ENCODE measurements at regions not wholly inside any gene's neighbourhood (a gene's known extent, or its start where the extent isn't known, plus 50 kb on each side); places are given as distances from the start of the nearest gene placed in this dataset.
A peak's percentile ranks its signal among the peaks of the same experiment; 100 is the strongest.

DNA sequence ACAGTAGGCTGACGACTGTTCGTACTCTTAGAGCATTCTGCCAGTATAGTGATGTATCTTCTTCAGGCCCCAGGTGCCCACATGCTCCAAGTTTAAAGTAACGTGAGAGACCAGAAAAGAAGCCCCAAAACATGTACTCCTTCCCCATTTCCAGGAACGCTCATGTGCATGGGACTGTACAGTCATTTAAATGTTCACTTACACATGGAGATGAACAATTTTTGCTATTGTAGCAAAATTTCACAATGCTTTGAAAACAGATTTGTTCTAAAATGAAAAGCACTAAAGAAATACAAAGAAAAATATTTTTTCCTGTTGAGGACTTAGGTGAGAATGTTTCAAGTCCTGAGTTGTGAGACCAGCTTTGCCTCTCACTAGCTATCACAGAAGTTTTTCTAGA is 269.3 kb upstream of the PRDM1 start:
- no peak for DNase-seq (ENCODE audit: low read depth)

DNA sequence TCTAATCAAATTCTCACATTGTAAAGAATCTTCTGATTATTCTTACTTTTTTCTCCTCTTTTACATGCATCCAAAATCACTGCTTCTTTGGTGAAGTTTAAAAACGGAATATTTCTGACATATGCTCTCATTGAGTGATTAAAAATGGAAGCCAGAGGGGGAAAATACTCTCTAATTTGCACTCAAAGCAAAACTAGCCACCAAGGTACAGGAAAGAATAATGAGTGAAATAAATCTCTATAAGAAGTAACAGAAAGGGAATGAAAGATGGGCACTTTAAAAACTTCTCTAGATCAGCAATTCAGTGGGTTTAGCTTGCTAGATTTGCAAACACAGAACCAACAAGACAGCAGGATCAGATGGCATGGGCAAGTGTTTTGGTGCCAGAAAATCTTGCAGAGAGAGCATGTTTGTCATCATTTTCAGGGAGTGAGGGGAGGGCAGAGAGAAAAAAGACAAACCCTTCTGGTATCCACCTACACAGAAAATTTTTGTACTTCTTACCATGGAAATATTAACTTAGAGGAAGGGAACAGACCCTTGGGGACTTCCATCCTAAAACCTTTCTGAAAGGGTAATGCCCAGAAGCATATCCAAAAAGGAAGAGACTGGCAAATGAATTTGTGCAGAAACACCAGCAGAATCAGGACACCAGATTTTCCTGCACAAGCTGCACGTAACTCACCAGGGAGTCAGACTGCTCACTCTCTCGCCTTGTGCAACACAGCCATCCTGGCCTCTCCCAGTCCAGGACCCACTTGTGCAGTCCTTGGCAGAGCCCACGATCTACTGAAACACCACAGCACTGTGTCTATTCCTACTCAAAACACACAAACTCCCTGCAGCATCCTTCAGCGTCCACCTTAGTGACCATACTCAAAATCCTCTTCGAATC is 270.2 kb upstream of the PRDM1 start:
- no peak for DNase-seq (ENCODE audit: low read depth)

DNA sequence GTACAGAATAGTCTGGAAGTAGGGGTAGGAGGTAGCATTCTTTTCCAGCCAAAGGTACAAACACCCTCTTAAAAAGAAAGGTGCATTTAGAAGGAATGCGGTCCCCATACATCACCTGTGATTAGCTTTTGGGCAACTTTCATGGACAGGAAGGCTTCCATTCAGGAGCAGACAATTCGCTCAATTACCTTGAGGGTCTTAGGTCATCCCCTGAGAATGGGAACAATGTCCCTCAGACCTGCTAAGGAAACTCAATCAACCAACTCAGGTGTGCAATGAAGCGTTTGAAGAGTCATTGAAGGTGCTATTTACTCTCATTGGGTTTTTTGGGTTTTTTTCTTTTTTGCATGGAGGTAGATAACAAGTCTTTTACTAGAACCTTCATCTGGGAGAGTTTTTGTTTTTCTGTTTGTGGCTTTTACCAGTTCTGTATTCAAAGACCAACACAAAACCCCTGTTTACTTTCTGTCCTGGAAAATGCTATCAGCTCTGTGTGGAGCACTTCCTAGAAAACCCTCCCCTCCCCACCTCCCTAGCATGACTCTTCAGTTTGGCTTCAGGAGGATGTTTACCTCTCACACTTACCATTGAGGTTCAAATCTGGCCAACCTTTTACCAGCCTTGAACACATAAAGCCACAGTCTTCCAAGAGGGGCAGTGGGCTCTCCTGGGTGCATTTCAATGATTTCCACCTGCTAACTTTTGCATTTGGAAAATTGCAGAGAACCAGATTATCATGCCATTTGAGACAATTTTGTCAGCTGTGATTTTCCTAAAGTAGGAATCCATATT is 271.2 kb upstream of the PRDM1 start:
- no peak for DNase-seq (ENCODE audit: low read depth)

DNA sequence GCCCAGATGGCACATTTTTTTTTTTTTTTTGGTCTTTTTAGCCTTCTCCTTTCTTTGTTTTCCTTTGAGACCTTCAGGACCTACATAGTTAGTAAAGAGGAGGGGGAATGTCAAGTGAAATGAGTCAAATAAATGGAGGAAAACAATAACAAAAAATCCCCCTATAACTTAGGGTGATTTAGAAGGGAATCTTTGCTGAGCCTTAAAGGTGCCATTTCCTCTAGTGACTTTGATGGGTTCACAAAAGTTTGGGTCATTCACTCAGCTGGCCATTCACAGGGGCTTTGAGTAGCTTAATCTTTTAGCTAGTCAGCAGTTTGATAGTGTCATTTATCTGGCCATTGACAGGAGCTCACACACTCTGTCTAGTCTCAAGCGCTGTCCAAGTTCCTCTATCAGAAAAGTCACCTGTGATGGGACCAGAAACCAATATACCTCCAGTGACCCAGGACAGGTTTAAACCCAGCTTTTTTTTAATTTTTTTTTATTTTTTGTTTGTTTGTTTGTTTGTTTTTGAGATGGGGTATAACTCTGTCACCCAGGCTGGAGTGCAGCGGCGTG is 275.1 kb upstream of the PRDM1 start:
- DNase-seq (ENCODE audit: low read depth): no peak

DNA sequence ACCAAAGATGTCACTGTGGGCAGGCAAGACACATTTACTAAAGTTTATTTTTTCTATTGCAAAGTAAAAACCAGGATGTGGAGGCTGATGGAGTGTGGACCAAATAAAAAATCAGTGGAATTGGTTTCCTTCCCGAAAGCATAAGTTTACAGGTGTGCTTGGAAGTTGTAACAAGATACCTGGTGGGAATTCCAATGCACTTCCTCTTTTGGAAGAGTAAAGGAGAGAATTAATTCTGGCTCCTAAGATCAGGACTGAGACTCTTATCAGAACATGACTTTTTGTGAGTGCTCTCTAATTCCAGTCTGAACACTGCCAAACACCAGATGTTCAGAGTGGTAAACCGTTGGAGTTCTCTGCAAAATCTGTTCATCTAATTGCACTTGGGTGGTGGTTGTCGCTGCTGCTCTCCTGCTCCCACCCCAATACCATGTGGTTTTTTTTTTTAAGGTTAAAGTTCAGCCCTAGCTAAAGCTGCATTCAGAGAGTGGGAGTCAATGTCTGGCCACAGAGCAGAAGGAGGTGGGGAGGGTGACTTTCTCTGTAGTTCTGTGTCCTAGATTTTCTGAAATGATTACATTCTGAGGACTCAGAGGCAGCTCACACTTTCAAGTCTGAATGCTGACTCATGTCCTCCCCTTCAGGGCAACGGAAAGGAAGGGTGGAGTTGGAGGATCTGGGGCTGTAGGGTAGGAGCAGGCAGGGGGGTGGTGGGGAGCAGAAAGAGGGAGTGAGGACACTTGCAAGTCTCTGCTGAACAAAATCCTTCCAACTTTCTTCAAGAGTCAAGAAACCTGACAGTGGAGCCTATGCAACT is 275.8 kb upstream of the PRDM1 start:
- DNase-seq (ENCODE audit: low read depth): peak; percentile 96

DNA sequence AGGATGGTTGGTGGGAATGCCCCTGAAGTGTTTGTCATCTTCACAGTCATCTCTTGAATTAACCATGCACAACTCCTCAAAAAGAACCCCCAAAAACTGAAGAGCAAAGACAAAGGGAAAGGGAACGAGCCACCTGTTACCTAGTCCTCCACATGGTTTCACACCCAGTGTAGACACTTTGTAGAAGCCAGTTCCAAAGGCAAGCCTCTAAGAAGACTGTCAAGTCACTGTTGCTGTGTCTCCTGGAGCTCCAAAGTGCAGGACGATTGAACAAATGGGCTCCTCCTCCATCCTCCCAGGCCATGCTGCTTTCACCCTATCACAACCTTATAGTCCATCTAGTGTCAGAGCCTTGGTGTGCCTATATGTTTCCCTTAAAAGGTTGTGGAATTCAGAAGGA is 277.6 kb upstream of the PRDM1 start:
- DNase-seq (ENCODE audit: low read depth): no peak

DNA sequence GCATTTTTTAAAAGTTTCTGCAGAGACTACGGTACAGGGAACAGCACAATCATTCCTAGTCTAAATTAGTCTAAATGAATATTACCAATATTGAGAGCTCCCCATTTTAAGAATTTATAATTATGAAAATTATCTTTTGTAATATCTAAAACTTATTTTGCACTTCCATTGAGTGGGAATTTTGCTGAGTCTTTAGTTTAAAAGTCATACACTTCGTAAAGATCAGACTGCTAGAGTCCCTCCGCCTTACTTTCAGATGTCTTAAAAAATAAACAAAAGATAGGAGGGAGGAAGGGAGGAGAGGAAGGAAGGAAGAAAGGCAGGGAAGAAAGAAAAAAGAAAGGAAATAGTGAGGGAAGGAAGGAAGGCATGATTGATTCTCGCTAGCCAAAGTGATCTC is 278.2 kb upstream of the PRDM1 start:
- no peak for DNase-seq (ENCODE audit: low read depth)

DNA sequence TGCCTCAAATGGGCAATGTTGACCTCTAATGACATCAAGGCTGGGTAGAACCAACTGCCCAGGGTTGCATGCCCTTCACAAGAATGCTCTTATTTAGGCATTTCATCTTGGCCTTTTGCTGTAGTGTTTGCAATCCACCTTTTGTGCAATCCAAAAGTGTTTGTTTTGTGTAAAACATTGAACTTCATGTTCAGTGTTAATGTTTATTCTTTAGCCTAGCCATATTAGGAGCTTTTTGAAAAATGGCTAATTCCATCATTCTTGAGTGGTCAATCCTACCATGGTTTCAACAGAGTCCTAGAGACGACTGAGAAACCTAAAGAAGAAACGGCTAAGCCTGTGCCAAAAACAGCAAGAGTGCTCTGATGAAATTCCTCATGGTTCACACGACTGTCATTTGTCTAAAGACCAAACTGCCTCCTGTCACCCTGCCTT is 279.6 kb upstream of the PRDM1 start:
- no peak for DNase-seq (ENCODE audit: low read depth)

DNA sequence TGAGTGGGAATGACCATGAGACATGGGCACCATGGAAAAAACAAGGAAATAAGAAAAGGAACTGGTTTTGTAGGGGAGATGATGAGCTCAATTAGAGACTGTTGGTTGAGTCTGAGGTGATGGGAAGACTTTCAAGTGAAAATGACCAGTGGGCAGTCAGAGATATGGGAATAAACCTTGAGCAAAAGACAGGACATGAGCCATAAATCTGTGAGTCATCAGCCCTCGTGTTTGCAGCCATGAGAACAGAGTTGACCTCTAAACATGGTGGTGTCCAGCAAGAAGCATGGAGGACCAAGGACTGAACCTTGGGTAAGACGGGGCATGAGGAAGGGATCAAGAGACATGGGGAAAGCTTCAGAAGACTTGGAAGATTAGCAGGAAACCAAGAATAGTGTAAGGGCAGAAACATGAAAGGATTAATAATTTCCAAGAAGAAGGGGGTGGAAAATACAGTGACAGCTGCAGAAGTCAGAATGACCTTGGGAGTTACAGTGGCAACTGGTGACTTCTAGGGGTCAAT is 280.6 kb upstream of the PRDM1 start:
- peak; percentile 68 for DNase-seq (ENCODE audit: low read depth)

DNA sequence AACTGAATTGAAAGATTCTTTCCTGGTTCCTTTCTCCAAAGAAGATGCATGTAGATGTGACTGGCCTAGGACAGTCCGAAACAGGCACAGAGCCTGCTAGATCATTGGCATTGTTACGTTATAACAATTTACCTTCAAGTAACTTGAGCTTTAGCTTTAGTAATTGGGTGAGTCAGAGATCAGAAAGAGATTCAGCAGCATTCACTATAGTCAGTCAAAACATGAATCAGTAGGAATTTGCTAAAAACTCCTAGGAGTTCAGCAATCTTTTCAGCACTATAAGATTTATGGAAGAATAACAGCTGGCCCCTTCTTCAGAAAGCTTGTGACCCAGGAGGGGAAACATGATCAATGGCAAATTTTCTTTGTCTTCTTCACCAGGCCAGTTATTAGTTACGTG is 281.7 kb upstream of the PRDM1 start:
- peak; percentile 76 for DNase-seq (ENCODE audit: low read depth)

DNA sequence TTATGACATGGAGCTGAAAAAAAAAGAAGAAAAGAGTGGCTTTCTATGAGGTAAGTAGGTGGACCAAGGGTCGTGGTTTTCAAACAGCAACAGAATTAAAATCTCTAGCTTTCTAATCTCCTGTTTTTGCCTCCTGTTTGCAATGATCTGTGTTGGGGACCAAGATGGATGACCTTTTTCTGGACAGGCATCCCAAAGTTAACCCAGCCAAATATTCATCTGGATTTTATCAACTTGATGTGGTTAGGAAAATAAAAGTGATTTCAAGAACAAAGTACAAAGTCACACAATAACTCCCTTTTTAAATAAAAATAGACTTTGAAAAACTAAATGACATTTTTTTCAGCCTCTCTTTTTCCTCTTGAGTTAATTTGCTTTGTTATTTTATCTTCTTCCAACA is 282.1 kb upstream of the PRDM1 start:
- DNase-seq (ENCODE audit: low read depth): no peak

DNA sequence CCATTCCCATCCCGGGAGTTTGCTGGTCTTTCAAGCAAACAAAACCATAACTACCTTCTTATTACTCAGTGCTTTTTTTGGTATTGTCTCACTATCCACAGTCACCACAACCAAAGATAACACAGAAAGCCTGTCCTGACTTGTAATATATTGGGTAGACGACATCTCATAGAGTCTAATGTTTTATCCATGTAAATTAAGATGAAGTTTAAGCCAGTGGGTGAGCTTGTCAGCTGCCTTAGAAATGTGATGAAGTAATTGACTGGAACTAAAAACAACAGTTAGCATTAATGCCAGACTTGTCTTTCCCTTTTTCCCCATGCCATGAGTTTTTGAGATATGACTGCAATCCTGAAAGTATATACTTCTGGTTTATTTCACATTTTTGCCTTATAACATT is 282.7 kb upstream of the PRDM1 start:
- no peak for DNase-seq (ENCODE audit: low read depth)

DNA sequence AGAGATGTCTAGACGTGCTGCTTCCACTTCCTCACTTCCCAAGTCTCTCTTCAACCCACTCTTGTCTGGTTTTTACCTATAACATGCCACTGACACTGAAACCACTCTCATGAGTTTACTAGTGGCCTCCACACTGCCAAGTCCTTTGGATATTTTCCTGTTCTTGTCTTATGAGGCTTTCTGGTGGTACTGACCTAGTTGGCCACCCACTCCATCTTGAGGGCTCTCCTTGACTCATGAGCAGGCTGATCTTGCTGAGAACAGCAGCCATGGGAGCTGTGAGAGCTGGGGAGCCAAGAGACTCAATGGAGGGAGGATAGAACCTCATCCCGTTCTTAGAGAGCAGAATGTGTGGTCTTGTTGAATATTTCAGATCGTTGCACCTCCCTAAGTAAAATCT is 283.4 kb upstream of the PRDM1 start:
- no peak for DNase-seq (ENCODE audit: low read depth)

DNA sequence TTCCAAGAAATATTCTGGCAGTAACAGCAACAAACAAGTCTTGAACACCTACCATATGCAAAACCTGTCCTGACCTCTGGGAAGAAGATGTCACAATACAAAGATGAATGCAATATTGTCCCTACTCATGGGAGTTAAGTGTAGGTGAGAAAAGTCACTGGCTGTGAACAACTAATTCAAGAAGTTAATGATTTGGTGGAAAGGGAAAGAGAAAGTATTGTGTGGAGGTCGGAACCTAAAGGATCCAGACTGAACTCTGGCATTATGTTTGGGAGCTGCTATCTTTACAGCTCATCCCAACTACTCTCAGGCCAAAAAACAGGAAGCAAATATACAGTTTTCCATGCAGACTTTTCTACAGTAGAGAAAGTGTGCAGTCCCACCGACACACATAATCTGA is 285.3 kb upstream of the PRDM1 start:
- DNase-seq (ENCODE audit: low read depth): no peak

DNA sequence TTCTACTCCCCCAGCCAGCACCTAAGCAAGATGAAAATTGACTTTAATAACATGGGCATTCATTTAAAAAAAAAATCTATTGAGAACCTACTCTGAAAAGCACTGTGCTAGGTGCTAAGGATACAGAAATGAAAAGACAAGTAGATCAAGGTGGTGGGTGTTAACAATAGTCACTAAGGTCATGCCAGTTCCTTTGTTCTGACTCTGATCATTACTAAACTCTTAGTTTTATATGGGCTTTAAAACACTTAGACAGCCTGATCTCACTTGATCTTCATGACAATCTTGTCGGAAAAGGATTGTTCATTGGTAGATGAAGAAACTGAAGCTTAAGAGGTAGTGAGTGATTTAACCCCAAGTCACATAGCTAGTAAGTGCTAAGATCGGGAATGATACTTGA is 285.7 kb upstream of the PRDM1 start:
- no peak for DNase-seq (ENCODE audit: low read depth)

DNA sequence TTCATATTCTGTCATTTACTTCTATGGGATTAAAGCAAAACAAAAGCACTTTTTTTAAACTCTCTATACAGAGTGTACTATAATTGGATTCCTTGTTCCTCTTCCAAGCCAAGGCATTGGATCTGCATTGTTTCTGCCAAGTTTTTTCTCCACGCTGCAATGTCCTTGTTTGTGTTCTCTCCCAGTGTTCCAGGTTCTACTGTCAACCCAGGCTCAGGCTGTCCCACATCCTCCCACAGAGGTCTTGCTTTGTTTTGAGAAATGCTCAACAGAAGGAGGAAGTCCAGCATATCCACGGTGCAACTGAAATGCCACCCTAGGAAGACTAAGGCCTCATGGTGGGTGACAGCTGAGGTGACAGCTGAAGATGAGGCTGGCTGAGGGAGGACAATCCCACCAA is 287.1 kb upstream of the PRDM1 start:
- DNase-seq (ENCODE audit: low read depth): no peak

DNA sequence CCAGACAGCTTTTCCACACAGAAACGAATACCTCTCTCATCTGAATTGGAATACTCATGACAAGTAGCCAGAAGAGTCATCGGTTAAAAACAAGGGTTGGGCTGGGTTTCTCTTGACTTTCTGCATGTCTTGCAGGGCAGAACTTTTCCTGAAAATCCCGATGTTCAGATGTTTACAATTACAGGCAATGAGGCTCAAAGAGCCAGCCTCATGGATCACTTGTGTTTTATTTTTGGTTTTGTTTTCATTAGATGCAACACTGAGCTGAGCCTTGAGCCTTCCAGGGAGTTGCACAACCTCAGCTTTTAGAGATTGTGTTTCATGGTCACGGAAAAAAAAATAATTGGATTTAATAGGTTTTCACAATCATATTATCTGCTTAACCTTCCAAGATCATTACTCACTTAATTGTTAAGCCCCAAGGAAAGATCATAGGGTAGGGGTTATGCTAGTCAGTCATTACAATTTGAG is 288.1 kb upstream of the PRDM1 start:
- no peak for DNase-seq (ENCODE audit: low read depth)

DNA sequence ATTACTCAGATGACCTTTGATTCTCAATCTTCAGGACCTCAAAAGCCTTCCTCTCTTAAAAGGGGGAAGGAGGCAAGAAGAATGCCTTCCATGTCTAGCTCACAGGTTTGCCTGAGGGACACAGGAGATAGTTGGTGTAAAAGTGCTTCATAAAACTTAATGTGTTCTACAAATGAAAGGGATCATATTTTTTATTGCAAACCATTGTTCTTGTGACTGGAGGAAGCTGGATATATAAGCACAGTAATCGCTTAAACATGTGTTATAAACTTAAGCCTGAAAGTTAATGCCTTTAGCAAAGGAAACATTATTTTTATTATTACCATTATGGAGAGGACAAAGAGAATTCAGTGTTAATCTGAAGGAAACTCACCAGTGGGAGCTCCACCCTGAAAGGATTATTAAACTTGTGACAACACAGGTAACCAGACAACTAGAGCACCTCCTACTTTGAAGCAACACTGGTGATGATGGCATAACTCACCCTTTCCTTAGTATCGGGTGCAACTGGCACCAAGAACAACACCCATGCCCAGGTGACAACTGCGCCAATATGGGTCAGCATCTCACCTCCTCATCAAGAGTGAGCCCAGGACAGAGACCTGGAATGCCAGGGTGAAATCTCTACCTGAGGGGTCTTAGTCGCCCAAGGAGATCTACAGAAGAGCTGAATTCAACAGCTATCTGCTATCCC is 288.7 kb upstream of the PRDM1 start:
- DNase-seq (ENCODE audit: low read depth): no peak

DNA sequence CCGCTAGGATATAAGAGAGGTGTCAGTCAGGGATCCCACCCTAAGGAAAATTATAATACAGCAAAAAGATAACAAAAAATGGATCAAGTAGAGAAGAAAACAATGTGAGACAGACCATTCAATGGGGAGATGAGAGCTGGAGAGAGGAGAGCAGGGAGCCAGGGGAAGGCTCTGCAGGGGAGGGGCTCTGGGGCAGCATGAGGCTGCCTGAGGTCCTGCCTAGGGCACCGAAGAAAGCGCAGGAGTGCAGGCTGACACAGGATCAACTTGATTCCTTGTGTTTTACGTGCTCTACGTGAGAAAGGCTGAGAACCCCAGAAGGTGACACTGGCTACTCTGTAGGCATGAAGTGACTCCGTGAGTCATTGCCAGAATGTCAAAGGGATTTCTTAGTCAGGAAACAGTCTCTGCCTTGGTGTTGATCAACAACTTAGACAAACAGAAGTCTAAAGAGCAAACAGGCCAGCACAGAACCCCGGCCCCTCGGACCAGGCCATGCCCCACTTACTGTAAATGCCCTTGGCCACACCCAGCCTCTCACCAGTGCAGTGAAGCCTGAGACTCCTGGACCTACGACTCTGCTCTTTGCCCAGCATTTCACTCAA is 290.1 kb upstream of the PRDM1 start:
- no peak for DNase-seq (ENCODE audit: low read depth)

DNA sequence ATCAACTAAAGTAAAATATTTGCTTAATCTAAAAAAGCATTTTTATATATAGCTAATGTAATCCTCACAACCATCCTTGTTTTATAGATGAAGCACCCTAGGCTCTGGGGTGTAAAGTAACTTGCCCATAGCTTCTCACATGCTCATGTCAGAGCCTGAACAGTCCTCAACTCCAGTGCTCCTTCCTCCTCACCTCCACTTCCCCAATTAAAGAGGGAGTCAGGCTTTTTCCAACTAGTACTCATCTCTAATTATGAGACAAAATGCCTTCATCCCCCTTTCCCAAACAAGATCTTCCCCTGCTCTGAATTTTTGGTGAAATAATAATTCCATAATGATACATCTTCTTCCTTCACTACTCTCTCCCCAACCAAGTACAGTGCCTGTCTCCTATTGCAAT is 290.8 kb upstream of the PRDM1 start:
- no peak for DNase-seq (ENCODE audit: low read depth)

All from HT1080 (cell line).